Activated CD8-positive, alpha-beta memory T cell treated with anti-CD3 and anti-CD28 coated beads for 4 hours (primary cell): ENCODE measurements at regions not wholly inside any gene's neighbourhood (a gene's known extent, or its start where the extent isn't known, plus 50 kb on each side); places are given as distances from the start of the nearest gene placed in this dataset.

Experiments
- DNase-seq, 2 donors: peaks; one replicate each; pipeline ENCODE4 v3.0.0-alpha.2; 2020; ENCODE audit warnings: low read depth in 2 of 2

GRCh38 chr15:62940755-62941361 lies 101.7 kb upstream of the TPM1 start:
- DNase-seq: no peak

DNA sequence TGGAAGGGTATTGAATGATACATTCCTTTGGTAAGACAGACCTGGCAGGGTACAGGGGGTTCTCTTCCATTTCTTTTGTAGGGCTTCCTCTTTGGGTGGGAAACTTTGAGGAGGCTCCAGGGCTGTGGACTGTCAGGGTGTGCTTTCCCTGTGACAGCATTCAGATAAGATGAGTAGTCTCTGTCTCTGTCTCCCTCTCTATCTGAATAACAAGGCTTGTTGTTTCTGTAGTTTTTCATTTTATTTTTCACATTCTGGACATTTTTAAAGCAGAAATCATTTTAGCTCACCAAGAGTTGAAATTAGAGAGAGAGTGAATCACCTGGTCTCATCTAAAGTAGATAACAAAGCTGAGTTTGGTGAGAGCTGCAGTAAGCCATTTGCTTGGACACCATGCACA lies 100.8 kb upstream of the TPM1 start:
- DNase-seq: no peak

- no peak for DNase-seq
Observed at GRCh38 chr15:62942428-62942827, 100.1 kb upstream of the TPM1 start.

GRCh38 chr15:62945063-62945462 lies 97.5 kb upstream of the TPM1 start:
- no peak for DNase-seq

- no peak for DNase-seq
Observed at GRCh38 chr15:62945760-62946159, 96.8 kb upstream of the TPM1 start.

DNA sequence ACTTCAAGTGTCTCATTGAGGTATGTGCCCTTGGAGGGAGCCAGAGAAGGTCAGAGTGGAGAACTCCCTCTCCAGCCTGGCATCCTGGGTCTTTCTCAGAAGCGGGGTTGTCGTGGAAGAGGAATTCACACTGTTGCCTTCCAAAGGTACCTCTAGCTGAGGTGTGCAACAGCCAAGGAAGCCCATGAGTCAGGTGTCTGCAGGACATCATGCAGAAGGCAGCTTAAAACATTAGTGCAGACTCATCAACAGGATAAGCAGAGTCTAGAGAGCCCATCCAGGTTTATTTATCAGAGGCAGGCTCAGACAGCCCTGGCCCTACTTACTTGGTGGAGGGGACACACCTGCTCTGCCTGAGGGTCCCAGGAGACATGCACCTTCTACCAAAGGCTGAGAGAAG lies 95.6 kb upstream of the TPM1 start:
- no peak for DNase-seq

DNA sequence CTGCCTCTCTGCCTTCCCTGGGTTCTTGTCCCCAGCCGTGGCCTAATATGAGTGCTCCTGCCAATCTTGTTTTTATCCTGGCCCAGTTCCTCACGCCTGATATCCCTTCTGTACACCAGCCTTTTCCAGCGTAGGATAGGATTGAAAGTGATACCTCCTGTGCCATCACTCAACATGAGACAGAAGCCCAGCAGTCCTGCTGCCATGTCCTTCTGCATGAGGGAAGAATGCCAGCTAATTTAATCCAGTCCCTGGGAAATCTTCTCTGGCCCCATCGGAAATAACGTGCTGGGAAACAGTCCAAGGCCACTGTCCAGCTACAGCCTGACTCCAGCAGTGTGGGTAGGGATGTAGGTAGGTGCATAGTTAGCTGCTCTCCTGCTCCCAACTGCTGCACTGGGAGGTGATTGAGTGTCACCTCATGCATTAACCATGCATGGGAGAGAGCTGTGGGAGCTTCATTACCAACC lies 92.0 kb upstream of the TPM1 start:
- no peak for DNase-seq

DNA sequence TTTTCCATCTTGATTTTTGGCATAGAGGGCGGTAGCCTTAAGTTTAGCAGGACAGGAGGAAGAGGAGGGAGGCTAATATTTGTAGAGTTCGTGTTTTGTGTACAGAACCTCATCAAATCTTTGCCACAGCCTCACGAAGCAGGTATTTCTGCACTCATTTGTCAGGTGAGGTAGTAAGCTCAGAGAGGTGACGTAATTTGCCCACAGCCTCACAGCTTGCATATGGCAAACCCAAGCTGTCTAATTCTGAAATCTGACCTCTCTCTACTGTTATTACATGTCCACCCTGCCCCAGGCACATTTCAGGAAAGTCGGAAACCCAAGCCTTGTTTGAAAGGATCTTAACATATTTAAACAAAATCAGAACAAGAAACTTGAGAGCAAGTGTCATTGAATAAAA lies 91.1 kb upstream of the TPM1 start:
- DNase-seq: no peak

- DNase-seq: no peak
Observed at GRCh38 chr15:62953021-62953420, 89.5 kb upstream of the TPM1 start.

DNA sequence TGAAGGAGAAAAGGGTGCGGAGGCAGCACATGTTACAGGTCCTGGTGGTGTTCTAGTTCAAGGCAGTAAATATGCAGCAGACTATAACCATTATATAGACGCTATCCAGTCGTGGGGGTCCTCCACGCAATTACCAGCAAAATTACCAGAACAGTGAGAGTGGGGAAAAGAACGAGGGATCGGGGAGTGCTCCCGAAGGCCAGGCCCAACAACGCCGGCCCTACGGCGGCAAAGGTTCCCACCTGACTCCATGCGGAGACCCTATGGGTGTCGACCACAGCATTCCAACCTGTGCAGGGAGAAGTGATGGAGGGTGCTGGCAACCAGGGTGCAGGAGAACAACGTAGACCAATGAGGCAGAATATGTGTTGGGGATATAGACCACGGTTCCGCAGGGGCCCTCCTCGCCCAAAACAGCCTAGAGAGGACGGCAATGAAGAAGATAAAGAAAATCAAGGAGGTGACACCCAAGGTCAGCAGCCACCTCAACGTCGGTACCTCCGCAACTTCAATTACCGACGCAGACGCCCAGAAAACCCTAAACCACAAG lies 89.0 kb upstream of the TPM1 start:
- DNase-seq: no peak

DNA sequence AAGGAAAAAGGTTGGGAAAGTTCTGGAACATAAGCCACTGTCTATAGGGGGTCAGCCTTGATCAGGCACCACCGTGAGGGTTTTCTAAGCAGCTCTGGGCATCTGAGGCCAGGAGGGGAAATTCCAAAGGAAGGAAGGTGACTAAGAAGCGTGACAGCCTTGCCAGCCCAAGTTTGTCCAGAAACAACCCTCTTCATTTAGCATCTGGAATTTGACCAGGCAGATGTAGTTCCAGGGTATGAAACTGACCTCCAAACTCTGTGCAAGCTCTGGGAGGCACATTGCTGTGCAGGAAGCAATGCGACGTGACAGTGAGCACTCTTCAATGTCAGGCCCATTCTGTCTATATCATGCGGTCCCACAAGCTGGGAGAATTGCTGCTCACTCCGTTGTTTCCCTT lies 85.4 kb upstream of the TPM1 start:
- DNase-seq: no peak

GRCh38 chr15:62958528-62959363 lies 83.8 kb upstream of the TPM1 start:
- DNase-seq: no peak

DNA sequence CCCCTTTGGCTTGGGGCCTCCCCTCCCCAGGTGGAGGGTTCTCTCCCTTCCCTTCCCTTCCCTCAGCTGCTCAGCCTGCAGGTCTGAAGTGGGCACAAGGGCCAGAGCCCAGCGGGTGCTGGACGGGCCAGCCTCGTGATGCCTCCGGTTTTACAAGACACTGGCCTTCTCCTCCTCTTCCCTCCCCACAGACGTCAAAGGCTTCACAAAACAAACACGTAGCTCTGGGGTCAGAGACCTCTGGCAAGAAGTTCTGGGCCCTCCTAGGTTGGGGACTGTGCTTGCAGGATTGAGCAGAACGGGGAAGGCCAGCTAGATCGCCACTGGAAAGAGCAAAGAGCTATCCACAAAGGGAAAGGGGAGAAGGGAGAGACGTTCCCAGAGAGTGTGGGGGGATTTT lies 81.4 kb upstream of the TPM1 start:
- no peak for DNase-seq

- DNase-seq: no peak
Observed at GRCh38 chr15:62962101-62962995, 80.2 kb upstream of the TPM1 start.

DNA sequence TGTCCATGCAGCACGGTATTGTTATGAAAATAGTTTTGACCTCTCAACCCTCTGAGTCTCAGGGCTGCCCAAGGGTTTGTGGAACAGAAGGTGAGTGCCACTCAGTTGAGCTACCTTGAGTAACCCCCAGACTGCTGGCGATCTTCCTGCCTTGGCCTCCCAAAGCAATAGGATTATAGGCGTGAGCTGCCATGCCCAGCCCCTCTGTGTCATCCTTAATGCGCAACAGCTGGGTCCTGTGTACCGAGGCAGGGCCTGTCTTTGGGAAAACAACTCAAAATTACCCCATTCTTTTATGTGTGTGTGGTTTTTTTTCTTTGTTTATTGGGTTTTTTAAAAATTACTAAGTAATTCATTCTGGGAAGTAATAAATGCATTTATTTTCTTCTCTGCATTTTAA lies 78.3 kb upstream of the TPM1 start:
- no peak for DNase-seq

- no peak for DNase-seq
Observed at GRCh38 chr15:62966294-62967078, 76.1 kb upstream of the TPM1 start.

GRCh38 chr15:62968699-62969098 lies 73.8 kb upstream of the TPM1 start:
- no peak for DNase-seq

- no peak for DNase-seq
Observed at GRCh38 chr15:62969442-62970089, 73.0 kb upstream of the TPM1 start.

GRCh38 chr15:62972814-62973213 lies 69.7 kb upstream of the TPM1 start:
- DNase-seq: no peak

- DNase-seq: no peak
Observed at GRCh38 chr15:62975515-62975914, 67.0 kb upstream of the TPM1 start.
